DMS 273 treated with DMSO at 0.1 percent for 48 hours (cell line): ENCODE measurements at regions not wholly inside any gene's neighbourhood (a gene's known extent, or its start where the extent isn't known, plus 50 kb on each side); places are given as distances from the start of the nearest gene placed in this dataset.

Experiments
- DNase-seq: peaks from one replicate; lab custom pipeline; 2025; lab: John Stamatoyannopoulos, UW

DNA sequence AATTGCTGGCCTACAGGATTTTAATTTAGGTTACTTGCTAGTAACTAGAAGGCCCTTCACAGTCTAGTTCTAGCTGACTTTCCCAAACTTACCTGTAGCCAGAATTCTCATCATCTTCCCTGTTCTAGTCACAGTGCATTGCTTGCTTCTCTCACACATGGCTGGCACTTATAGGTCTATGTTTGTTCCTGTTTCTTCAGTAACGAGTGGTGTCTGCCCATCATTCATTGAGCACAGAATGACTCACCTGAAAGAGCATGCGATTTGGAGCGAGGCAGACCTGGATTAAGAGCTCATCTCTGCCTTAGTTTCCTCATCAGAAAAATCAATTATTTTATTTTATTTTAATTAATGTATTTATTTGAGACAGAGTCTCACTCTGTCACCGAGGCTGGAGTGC, 201.7 kb upstream of the ANK2 start:
- DNase-seq = no peak

- no peak for DNase-seq
Observed at GRCh38 chr4:112848911-112849310, 200.5 kb upstream of the ANK2 start.

DNA sequence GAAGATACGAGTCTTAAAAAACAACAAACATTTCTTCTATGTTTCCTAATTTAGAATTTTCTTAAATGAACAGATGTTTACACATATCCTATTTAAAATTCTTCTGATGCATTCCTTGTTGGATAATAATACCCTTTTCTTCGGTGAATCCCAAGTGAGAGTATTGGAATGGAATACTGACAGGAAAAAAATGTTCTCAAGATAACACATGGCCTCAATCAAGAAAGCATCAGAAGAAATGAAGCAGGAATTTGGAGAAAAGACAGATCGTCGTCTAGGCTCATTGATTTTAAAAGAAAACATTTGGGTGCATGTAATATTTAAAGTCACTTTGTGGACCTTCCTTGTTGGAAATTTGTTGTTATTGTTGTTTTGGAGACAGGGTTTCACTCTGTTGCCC, 196.9 kb upstream of the ANK2 start:
- DNase-seq = no peak

DNA sequence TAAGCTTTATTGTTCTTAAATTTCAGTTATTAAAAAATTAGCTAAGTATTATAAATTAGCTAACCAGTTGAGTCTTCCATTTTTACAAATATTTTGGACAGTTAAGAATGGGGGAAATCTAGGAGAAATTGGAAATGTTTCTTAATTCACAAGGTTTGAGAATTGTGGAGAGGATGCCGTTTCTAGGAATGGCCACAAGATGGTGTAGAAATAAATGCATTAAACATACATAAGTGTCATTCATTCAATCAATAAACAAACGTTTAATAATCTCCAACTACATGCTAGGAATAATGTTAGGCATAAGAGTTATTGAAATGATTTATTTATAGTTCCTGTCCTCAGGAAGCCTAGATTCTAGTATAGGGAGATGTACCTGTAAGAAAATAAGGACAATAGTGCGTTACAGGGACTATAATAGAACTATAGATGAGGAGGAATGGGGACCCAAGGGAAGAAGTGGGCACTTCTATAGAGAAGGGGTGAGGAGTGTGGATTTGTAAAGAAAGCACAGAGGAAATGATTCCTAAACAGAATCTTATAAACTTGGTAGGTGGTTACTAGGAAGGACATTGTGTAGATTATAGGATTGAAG, 195.7 kb upstream of the ANK2 start:
- DNase-seq = no peak

- no peak for DNase-seq
Observed at GRCh38 chr4:112854420-112854819, 195.0 kb upstream of the ANK2 start.

- DNase-seq = no peak
Observed at GRCh38 chr4:112855058-112855457, 194.4 kb upstream of the ANK2 start.

GRCh38 chr4:112857461-112857860, 192.0 kb upstream of the ANK2 start:
- no peak for DNase-seq

DNA sequence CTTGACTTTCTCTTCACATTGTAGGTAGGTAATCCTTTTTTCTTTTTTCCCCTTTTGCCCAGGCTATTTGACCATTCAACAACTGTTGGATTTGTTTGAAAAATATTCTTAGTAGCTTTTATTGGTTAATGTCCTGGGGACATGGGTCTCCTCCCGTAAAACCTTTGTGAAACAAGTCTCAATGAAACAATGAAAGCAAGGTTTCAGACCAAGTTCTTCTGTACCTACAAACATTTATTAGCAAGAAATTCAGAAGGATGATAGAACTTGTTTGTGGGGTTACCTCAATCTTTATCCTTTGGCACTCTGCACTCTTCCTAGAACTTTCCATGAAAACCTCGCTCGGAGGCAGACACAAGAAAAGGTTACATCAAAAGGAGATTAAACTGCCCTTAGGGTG, 190.7 kb upstream of the ANK2 start:
- no peak for DNase-seq

GRCh38 chr4:112859456-112860184, 189.8 kb upstream of the ANK2 start:
- no peak for DNase-seq

DNA sequence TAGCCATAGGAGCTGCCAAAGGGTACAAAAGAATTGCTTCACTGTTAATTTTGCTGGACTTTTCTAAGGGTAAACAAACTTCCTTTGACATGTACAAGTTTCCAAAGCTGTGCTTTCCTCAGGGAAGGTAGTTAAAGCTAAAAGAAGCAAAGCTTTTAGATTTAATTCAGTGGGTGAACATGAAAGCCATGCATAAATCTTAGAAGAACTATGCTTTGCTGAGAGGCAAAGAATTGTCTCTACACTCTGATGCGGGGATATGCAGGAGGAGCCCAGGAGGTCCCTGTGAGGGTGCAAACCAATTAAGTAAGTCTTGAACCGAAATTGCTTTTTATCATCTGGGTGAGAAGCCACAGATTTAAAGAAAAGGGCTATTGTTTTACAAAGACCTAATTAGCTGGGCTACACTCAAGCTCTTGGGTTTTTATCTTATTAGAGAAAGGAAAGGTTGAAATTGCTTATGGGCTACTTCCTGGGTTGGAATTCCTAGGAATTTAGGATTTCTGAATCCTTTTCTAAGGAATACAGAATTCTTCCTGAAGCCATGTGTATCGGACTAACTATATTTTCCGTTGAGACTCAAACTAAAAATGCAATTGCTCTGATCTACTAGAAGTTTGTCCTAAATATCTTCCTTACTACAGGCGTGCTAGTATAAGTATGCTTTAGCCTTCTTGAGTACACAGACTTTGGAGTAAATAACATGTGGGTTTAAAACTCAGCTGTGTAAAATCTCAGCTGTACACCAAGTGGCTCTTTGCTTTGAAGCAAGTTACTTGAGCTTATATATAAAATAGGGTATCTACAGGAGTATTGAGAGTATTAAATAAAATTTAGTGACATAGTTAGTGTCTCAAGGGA, 188.4 kb upstream of the ANK2 start:
- DNase-seq = no peak

DNA sequence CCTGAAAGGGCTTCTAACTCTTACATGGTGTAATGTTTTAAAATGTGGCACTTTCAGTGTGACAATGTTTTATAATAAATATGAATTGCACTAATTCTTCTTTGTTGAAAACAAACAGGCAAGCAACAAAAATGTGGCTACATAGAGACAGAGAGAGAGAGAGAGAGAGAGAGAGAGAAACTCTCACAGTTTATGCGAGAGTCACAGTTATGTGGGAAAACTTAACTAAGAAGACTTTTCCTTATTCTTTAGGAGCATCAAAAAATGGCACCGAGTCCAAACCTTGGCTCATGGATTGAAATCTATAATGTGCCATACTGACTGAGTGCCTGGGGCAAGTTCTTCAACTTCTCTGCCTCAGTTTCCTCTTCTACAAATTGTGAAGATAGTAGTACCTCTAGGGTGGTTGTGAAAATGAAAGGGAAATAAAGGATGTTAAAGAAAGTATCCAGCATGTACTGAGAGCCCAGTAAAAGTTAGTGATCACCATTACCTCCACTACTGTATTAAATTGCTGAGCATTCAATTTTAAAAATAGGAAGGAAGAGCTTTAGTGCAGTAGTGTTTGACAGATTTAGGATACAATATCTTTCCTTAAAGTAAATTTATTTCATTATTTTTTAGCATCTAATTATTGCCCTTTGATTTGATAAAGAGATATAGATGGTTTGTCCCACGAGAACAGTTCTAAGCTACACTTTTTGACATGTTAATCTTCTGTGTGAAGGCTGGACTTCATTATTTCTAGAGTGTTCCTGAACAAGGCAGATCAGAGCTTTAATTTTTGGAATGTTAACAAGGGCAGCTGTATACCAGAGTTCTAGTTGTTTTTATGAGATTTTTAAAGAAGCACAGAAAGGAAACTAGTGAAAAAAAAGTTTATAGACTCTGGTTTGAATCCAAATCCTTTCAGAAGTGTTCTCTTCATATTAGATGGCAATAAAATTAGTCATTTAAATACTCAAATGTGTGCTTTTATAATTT, 187.5 kb upstream of the ANK2 start:
- no peak for DNase-seq

DNA sequence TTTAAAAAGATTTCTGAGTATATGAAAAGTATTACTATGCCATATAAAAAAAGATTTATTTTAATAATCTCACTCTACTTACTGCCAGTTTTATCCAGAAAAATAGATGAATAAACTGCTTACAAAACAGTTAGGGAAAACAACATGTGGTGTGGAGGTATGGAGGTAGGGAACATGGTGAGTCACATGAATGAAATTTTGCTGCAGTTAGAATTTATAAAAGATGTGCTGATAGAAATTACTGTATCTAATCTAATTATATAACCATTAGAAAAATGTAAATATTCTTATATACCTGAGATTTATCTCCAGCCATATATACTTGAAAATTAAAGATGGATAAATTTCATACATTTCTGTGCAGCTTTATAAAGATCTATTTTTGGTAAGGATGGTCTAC, 184.0 kb upstream of the ANK2 start:
- no peak for DNase-seq

- DNase-seq = no peak
Observed at GRCh38 chr4:112876316-112876715, 173.1 kb upstream of the ANK2 start.

- DNase-seq = peak; percentile 20
Observed at GRCh38 chr4:112881842-112882241, 167.6 kb upstream of the ANK2 start.

DNA sequence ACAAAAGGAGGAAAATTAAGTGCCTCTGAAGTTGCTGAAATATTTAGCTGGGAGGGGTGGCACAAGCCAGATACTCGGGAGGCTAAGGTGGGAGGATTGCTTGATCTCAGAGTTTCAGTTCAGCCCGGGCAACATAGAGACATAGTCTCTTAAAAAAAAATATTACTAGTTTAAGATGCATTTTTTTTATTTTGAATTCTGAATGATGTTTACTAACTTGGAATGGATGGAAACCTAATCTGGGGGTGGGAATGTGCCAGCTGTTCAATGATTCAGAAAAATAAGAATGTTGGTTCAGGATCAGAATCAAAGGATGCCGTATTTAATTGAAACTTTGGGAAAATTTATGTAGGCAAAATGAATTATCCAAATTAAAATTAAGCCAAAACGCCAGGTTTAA, 167.2 kb upstream of the ANK2 start:
- DNase-seq = no peak

DNA sequence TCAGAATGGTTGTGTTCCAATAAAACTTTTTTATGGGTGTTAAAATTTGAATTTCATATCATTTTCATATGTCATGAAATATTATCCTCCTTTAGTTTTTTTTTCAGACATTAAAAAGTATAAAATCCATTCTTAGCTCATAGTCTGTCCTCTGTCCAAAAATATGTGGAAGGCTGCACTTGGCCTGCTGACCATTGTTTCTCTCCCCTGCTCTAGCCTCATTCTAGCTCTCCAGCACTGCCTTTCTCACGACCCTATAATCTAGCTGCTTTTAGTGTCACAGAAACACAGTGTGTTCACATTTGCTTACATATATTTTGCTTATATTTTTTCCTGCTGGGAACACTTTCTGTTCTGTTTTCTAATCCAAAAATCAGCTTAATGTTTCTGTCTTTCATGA, 165.0 kb upstream of the ANK2 start:
- no peak for DNase-seq

- DNase-seq = no peak
Observed at GRCh38 chr4:112885897-112886296, 163.6 kb upstream of the ANK2 start.

DNA sequence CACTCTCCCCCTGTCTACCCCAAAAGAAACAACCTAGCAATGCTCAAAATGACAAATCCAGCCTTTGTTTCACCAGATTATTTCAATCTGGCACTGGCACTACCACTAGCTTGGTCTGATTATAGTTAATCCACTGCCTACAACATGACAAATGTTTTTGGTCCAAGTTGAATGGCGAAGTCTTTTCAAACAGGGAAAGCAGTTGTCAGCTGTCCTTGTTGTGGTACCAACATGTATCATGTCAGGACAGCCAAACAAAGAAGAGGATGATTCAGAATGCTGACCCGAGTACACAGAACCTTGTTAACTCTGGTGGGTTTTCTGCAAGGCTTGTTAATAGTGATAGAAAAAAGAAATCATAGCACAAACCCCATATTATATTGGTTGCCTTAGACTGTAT, 160.8 kb upstream of the ANK2 start:
- no peak for DNase-seq

- no peak for DNase-seq
Observed at GRCh38 chr4:112889199-112889598, 160.3 kb upstream of the ANK2 start.

DNA sequence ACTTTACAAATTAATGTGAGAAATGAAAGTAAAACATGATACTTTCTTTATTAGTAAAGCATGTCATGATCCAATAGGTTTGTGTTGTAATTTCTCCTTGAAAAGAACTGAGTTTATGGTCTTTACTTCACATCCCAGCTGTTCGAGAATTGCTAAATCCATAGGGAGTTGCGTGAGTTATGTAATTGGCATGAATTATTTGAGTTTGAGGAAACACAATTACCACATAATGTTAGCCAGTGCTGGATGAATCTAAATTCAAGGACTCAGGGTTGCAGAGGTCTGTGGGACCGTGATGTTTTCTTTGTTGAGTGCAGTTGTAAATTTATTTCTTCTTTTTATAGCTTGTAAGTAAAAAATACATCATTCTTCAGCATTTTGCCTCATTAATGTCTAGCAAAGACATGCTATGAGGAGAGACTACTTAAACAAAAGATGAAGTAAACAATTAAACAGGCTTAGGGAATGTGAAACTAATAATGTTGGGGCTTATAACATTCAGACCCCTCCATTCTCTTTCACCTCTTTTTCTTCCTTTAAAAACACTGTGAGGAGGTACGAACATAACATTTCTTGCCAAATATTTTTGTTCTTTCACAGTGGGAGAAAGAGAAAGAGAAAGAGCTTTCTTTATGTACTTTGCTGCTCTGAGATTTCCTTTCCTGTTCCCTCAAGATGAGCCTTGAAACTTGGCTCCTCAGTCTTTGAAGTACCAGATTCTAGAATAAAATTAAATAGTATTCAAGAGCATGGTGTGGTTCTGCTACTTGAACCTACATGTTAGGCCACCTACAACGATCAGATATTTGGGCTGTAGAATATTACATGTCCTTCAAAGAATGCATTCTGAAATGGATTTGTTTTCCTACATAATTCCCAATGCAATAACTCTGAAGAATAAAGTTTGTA, 159.6 kb upstream of the ANK2 start:
- peak; percentile 14 for DNase-seq

DNA sequence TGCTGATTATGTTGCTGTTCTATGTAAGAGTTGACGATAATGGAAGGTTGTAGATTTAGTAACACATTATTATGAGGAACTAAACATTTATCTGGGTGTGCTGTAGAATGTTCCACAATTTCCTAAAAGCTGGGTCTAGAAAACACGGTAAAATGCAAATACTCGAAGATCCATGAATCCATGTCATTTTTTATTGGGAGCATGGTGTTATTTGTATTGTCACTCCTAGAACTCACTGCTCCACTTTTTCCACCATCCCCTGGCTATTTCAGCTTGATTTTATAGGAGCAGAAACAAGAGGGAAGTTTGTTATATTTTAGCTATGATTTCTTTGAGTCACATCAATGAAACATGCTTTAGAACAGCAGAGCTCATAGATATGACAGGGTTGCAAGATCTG, 155.0 kb upstream of the ANK2 start:
- no peak for DNase-seq
